ENCODE measurements at regions not wholly inside any gene's neighbourhood (a gene's known extent, or its start where the extent isn't known, plus 50 kb on each side); places are given as distances from the start of the nearest gene placed in this dataset.
A peak's percentile ranks its signal among the peaks of the same experiment; 100 is the strongest.
"Not testable (repeated sequence)": the region's sequence is repeated elsewhere in the genome, so short reads cannot be mapped to it uniquely, and the experiment has no call there.

GRCh38 chr1:25171013-25171412 lies 61.3 kb downstream of the SYF2 start:
- DNase-seq: not testable (repeated sequence)

DNA sequence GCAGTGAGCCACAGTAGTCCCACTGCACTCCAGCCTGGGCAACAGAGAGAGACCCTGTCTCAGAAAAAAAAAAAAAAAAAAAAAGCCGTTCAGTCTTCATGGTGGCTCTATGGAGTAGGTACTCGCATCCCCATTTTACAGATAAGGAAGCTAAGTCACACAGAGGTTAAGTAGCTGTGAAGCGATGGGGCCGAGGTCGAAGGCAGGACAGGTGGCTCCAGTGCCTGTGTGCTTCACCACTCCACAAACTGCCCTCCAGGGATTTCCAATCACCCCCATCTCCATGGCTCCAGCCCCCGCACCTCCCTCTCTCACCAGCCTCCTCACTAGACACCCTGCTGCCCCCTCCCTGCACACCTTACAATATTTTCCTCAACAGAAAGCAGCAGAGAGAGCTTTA lies 61.9 kb downstream of the SYF2 start:
- no peak for DNase-seq

DNA sequence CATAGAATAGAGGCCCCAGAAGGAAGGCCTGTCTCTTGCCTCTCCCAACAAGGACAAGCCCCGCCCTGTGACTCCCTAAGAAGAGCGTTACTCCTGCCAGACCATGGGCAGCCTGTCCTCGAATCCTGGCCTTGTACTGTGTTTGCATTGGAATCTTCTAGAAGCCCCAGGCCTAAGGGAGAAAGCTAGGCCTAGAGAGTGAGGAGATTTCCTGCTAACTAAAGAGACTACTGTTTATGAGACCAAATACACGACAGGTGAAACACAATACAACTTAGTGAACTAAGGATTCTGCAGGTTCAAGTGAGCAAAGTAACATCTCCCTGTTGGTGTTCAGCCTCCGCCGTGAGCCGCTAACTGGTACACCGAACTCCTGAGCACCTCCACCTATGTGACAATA lies 62.7 kb downstream of the SYF2 start:
- no peak for DNase-seq

DNA sequence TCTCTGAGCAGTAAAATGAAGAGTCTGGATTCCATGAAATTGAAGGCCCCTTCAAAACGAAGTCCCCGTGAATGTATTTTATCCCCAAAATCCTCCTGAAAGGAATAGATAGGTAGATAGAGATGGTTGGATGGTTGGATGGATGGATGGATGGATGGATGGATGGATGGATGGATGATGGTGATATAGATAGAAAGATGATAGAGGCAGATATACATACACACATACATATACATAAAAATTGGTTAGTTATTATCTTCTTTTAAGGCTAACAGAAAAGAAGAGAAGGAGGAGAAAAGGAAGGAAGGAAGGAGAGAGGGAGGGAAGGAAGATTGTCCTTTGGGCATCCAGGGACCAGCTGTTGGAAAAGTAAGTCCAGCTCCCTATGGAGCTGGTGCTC lies 63.1 kb downstream of the SYF2 start:
- no peak for DNase-seq

DNA sequence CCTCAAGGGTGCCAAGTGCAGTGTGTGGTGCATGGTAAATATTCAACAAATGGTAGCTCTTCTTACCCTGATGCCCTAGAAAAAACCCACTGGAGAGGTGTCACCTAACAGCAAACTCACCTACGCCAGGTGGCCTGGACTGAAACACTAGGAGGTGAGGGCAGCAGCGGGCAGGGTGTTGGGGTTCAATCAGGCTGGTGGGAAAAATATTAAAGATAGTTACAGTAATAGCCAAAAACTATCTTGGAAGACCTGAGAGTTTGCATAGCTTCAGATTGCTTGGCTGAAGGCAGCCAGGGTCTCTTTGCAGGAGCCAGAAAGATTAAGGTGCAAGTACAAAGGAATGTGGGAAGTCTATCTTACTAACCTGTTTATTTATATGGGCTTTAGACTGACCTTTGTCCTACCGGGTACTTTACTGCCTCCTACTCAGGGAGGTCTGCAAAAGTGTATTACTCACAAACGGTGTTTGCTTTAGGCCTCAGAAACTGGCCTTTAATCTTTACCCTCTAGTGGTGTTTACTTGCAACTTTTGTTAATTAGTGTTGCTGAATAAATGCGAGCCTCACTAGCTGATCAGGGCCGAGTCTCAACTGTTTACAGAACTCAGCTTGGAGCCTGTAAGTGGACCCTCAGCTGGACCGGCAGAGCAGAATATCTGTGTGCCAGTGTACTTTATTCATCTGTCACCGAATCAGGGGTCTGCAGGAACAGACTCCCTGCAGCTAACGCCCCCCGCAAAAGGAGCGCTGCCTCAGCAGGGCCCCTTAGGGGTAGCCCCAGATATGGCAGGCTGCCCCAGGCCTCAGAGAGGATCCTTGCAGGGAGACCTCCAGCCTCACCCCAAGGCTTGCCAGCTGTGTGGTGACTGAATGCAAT lies 63.9 kb downstream of the SYF2 start:
- DNase-seq: no peak

DNA sequence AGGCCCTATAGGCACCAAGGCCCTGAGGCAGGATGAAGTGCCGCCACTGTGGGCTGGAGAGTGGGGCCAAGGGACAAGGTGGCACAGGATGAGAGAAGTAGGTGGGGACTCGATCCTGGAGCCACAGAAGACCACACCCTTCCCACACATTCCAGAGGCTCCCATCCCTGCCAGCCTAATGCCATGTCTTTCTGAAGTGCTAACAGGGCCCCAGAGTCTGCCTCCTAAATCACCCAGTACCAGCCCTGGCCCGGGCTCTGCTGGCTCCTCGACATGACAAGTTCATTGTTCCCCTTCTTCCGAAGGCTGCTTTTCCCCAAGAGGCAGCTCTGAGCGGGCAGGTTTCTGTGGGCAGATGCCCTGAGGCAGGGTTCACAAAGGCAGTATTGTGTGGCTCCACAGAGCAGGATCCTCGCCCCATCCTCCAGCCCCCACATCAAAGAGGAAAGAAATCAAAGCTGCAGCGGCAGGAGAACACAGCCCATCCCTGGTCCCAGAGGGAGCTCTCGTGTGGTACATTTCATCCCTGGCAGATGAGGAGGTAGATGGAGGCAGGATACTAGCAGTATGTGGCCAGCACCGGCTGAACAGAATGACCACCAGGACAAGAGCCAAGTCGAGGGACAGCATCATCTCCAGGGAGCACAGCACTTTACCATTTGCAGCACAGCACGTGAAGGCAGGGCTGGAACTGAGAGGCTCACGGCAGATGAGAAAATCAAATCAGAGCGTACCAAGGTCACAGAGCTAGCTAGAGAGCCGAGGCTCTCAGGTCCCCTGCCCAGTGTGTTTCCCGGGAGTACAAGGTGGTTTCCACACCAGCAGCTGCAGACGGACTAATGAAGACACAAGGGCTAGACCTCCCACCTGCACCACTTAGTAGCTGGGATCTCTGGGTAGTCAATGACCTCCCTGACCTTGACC lies 64.8 kb downstream of the SYF2 start:
- DNase-seq: no peak

DNA sequence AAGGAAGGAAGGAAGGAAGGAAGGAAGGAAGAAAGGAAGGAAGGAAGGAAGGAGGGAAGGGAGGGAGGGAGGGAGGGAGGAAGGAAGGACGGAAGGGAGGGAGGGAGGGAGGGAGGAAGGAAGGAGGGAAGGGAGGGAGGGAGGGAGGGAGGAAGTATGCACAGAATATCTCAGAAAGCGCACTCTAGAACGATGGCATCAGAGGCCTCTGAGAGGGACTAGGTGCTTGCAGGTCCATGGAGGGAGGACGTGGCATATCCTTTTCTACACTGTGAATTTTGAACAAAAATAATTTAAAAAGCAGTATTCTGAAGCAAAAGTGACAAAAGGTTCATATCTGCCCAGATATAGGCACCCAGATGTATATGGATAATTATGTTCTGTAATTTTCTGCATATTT lies 65.5 kb downstream of the SYF2 start:
- DNase-seq: no peak

DNA sequence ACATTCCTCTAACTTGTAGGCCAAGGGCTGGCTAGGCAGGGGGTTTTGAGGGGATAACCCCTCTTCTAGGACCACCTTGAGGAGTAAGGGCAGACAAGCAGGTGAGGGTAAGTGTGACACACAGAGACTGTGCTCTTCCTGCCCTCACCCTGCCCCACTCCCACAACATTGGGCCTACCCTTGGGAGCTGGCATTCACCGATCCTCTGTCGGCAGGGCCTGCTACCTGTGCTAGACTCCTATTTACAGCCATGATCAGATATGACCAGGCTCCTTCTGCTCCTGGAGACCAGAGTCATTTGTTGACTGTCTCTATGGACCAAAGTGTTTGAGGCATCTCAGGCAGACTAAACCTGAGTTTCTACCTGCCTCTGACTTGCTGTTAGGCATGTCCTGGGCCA lies 68.3 kb downstream of the SYF2 start:
- DNase-seq: no peak

GRCh38 chr1:25161981-25162380 lies 70.3 kb downstream of the SYF2 start:
- no peak for DNase-seq

- DNase-seq: no peak
Observed at GRCh38 chr1:25157846-25158245, 74.5 kb downstream of the SYF2 start.

GRCh38 chr1:25150985-25151495 lies 81.3 kb downstream of the SYF2 start:
- peak; percentile 28 for DNase-seq

DNA sequence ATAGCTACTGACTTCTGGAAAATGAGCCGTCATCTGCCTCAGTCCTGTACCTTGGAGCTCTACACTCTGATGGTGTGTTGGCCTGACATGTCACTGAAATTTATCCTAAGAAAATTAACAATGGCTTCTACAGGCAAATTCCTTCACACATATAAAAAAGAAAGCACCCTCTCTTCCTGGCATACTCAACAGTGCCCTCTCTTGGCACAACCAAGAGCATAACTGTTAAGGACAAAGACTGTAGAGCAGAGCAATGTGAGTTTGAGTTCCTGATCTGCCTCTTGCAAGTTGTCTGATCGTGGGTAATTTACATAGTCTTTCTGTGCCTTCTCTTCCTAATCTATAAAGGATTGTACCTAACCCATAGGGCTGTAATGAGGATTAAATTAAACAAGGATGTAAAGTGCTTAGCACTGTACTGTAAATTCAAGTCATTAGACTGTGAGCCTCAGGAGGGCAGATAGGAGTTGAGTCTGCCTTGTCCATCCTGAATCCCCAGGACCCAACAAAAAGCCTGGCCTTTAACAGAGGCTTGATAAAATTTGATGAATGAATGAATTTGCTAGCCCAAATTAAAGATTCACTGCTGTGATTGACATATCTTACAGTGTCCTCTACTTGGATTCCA lies 83.5 kb downstream of the SYF2 start:
- DNase-seq: no peak

GRCh38 chr1:25146451-25146855 lies 85.8 kb downstream of the SYF2 start:
- DNase-seq: peak; percentile 40

- DNase-seq: no peak
Observed at GRCh38 chr1:25145775-25146393, 86.4 kb downstream of the SYF2 start.

- DNase-seq: no peak
Observed at GRCh38 chr1:25140073-25140797, 92.1 kb downstream of the SYF2 start.

DNA sequence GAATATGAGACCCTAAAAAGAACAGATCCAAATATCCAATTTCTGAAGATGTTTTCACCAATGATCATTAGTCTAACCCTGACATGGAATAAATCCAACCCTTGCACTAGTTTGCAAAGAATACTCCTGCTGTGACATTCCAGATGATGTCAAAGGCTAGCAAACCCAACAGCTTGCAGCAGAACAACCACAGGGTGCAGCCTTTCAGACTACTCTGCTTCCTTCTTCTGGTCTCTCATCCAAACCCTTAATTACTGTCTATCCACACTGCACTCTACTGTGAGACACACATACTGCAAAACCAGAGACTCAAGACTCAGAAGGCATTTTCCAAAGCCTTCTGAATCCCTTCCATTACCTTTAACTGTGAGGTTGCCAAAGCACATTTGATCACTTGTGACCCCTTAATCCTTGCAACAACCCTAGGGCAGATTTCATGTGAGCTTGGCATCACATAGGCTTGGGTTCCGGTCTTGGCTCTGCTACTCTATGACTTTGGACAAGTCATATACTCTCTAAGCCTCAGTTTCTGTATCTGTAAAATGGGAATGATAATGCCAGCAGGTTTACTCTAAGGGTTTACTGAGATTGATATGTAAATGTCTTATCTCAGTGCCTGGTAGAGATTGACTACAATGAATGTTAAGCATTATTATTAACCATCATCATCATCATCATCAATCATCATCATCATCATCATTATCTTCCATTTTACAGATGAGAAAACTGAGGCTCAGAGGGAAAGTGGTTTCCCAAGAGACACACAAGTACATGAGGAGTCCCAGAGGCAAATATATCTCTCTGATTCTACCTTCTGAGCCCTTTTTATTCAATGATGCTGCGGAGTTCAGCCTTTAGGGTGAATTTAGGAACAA lies 94.5 kb downstream of the SYF2 start:
- no peak for DNase-seq

DNA sequence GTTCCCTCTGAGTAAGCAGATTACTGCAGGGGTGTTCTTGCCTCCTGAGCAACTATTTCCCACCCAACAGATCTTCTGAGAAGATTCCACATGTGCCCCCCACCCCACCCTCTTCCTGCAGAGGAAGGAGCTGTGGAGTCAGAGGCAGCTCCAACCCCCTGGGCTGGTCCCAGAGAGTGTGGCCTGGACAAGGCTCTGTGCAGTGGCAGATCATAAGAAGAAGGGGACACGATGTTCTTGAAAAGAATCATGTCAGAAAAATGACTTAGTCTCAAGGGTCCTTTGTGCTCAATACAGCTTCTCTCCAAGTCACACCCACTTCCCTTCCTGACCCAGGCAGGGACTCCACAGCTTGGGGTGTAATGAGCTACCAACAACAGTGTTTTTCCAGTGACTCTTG lies 95.2 kb downstream of the SYF2 start:
- DNase-seq: no peak

GRCh38 chr1:25135909-25136308 lies 96.4 kb downstream of the SYF2 start:
- DNase-seq: no peak

- no peak for DNase-seq
Observed at GRCh38 chr1:25134801-25135461, 97.4 kb downstream of the SYF2 start.

- no peak for DNase-seq
Observed at GRCh38 chr1:25134307-25134706, 98.0 kb downstream of the SYF2 start.
